ENCODE measurements at regions not wholly inside any gene's neighbourhood (a gene's known extent, or its start where the extent isn't known, plus 50 kb on each side); places are given as distances from the start of the nearest gene placed in this dataset.

GRCh38 chr4:110742143-110742542 lies 119.3 kb upstream of the PITX2 start:
- H3K36me3 ChIP-seq = no peaks in the 10 kb centered on the region
- H3K27ac ChIP-seq = no peak overlapping the region
- no peak for TF ChIP-seq POLR2A (IDR thresholded peaks at IDR 0.05)
- no peak for TF ChIP-seq POLR2AphosphoS5 (IDR thresholded peaks at IDR 0.05)
- TF ChIP-seq EP300 (IDR thresholded peaks at IDR 0.05) = no peak
- TF ChIP-seq, protein P1, sequence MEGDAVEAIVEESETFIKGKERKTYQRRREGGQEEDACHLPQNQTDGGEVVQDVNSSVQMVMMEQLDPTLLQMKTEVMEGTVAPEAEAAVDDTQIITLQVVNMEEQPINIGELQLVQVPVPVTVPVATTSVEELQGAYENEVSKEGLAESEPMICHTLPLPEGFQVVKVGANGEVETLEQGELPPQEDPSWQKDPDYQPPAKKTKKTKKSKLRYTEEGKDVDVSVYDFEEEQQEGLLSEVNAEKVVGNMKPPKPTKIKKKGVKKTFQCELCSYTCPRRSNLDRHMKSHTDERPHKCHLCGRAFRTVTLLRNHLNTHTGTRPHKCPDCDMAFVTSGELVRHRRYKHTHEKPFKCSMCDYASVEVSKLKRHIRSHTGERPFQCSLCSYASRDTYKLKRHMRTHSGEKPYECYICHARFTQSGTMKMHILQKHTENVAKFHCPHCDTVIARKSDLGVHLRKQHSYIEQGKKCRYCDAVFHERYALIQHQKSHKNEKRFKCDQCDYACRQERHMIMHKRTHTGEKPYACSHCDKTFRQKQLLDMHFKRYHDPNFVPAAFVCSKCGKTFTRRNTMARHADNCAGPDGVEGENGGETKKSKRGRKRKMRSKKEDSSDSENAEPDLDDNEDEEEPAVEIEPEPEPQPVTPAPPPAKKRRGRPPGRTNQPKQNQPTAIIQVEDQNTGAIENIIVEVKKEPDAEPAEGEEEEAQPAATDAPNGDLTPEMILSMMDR (IDR thresholded peaks at IDR 0.05) = no peak
- H3K4me3 ChIP-seq = no peak overlapping the region
- no peaks in the 10 kb centered on the region for H3K27me3 ChIP-seq
- H3K9me3 ChIP-seq = no peaks in the 10 kb centered on the region
- H3K4me1 ChIP-seq = no peaks in the 10 kb centered on the region
- DNase-seq (ENCODE audit: low spot score in 2 of 2) = no peak

DNA sequence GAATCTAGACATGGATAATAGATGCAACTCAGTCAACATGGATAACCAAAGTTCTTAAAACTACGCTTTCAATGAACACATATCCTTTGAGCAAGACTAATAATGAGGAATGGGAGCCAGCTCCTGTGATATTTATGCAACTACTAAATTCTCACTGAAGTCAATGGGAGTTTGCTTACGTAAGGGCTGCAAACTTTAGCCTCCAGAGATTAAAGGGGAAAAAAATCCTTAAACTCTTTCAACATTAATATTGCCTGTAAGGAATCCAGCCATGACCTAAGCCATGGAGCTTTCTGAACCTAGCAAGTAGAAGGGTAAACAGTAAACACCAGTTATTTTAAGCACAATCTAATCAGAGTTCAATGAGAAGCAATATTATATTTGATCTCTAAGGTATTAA lies 125.2 kb upstream of the PITX2 start:
- H3K4me3 ChIP-seq = no peak overlapping the region
- H3K27me3 ChIP-seq = no peaks in the 10 kb centered on the region
- TF ChIP-seq POLR2AphosphoS5 (IDR thresholded peaks at IDR 0.05) = no peak
- TF ChIP-seq, protein P1 (IDR thresholded peaks at IDR 0.05) = no peak
- no peak for TF ChIP-seq EP300 (IDR thresholded peaks at IDR 0.05)
- TF ChIP-seq POLR2A (IDR thresholded peaks at IDR 0.05) = no peak
- WGBS = 90% methylated on average over 2 of the region's 2 CpGs
- H3K4me1 ChIP-seq = no peaks in the 10 kb centered on the region
- H3K36me3 ChIP-seq = no peaks in the 10 kb centered on the region
- H3K9me3 ChIP-seq = no peaks in the 10 kb centered on the region
- no peak for DNase-seq (ENCODE audit: low spot score in 2 of 2)
- no peak overlapping the region for H3K27ac ChIP-seq

GRCh38 chr4:110751183-110751582 lies 128.3 kb upstream of the PITX2 start:
- no peak for DNase-seq (ENCODE audit: low spot score in 2 of 2)
- TF ChIP-seq EP300 (IDR thresholded peaks at IDR 0.05) (no peak), POLR2A (IDR thresholded peaks at IDR 0.05) (no peak), POLR2AphosphoS5 (IDR thresholded peaks at IDR 0.05) (no peak)
- TF ChIP-seq, protein P1 (IDR thresholded peaks at IDR 0.05) = no peak
- H3K4me3 ChIP-seq = no peak overlapping the region
- WGBS = 93% methylated on average over 3 of the region's 3 CpGs
- H3K4me1 ChIP-seq = no peaks in the 10 kb centered on the region
- H3K9me3 ChIP-seq = no peaks in the 10 kb centered on the region
- H3K36me3 ChIP-seq = no peaks in the 10 kb centered on the region
- H3K27me3 ChIP-seq = no peaks in the 10 kb centered on the region
- no peak overlapping the region for H3K27ac ChIP-seq

DNA sequence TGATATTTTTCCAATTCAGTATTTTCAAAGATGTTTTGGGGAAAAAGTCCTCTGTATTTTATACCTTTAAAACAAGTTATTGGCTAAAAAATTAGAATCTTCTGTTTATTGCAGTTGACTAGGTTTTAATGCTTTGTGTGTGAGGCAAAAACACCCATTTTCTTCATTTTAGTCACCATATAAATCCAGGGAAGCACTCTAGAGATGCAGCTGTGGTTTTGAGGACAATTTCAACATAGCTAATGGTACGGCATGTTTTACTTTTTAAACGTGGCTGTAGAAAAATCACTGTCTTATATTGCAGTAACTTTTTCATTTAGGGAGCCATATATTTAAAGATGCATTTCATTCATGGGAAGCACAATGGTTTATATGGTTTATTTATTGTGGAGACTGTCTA lies 129.1 kb upstream of the PITX2 start:
- no peaks in the 10 kb centered on the region for H3K9me3 ChIP-seq
- H3K27me3 ChIP-seq = no peaks in the 10 kb centered on the region
- no peaks in the 10 kb centered on the region for H3K4me1 ChIP-seq
- no peak overlapping the region for H3K4me3 ChIP-seq
- H3K36me3 ChIP-seq = no peaks in the 10 kb centered on the region
- WGBS = 79% methylated on average over 2 of the region's 2 CpGs
- no peak overlapping the region for H3K27ac ChIP-seq
- no peak for DNase-seq (ENCODE audit: low spot score in 2 of 2)
- TF ChIP-seq EP300 (IDR thresholded peaks at IDR 0.05) (no peak), POLR2AphosphoS5 (IDR thresholded peaks at IDR 0.05) (no peak)
- TF ChIP-seq, protein P1 (IDR thresholded peaks at IDR 0.05) = no peak

DNA sequence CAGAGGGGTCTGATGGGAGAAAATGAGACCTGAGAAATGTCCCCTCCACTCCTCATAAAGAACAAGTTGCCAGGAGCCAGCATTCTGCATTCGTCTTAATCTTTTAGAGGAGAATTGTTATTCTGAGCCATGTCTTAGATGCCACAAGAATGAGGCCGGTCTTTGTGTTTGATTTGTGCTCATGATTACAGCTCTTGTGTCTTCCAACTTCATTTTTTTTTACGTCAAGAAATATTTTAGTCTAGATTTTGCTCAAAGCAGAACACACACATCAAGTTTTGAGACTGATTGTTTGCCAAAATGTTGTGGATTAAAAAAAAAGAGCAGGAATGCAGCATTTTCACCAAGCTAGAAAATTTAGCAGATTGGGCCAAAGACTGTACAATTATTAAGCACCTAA lies 130.6 kb upstream of the PITX2 start:
- no peak for DNase-seq (ENCODE audit: low spot score in 2 of 2)
- WGBS = 26% methylated on average over 3 of the region's 3 CpGs
- no peak overlapping the region for H3K4me3 ChIP-seq
- TF ChIP-seq POLR2AphosphoS5 (IDR thresholded peaks at IDR 0.05) = no peak
- TF ChIP-seq POLR2A (IDR thresholded peaks at IDR 0.05) = no peak
- TF ChIP-seq, protein P1 (IDR thresholded peaks at IDR 0.05) = no peak
- TF ChIP-seq EP300 (IDR thresholded peaks at IDR 0.05) = no peak
- H3K4me1 ChIP-seq = no peaks in the 10 kb centered on the region
- H3K27ac ChIP-seq = no peak overlapping the region
- no peaks in the 10 kb centered on the region for H3K9me3 ChIP-seq
- no peaks in the 10 kb centered on the region for H3K36me3 ChIP-seq
- H3K27me3 ChIP-seq = no peaks in the 10 kb centered on the region

All from suprapubic skin (tissue), 4 donors.